Breast epithelium (tissue), 4 donors: ENCODE measurements at regions not wholly inside any gene's neighbourhood (a gene's known extent, or its start where the extent isn't known, plus 50 kb on each side); places are given as distances from the start of the nearest gene placed in this dataset.

Source experiments
- DNase-seq, 2 donors: peaks; one replicate each; pipeline ENCODE4 v3.0.0-alpha.2; 2019; ENCODE audit warnings: low spot score in 2 of 2
- H3K27ac ChIP-seq, 2 donors: fragments of 200-600 bp; sonication (generic) in 1 of 2; one replicate each; pipeline ENCODE4 v1.5.1; 2016 to 2019; ENCODE audit warnings: mild to moderate bottlenecking in 1 of 2
- H3K27me3 ChIP-seq, 2 donors: fragments of 200-600 bp; sonication (generic) in 1 of 2; one replicate each; pipeline versions ENCODE4 v1.5.1 to v1.6.0; 2017 to 2019; ENCODE audit warnings: control low read depth in 1 of 2, mild to moderate bottlenecking in 1 of 2
- H3K36me3 ChIP-seq: fragments of 200-600 bp; one replicate; pipeline ENCODE4 v1.5.1; 2019
- H3K4me1 ChIP-seq, 2 donors: fragments of 200-600 bp; sonication (generic); one replicate each; pipeline ENCODE4 v1.5.1; 2016 to 2019; ENCODE audit warnings: control low read depth in 1 of 2
- H3K4me3 ChIP-seq, 3 donors: fragments of 200-600 bp; sonication (generic); 1 replicate in 2 of 3; 2 replicates in 1 of 3; pipeline ENCODE4 v1.5.1; 2016 to 2019; ENCODE audit warnings: mild to moderate bottlenecking in 3 of 3, moderate library complexity in 2 of 3
- H3K9me3 ChIP-seq, 2 donors: fragments of 200-600 bp; sonication (generic) in 1 of 2; one replicate each; pipeline ENCODE4 v1.5.1; 2016 to 2019; ENCODE audit warnings: control low read depth in 1 of 2
- POLR2A ChIP-seq: fragments of 450-650 bp; IDR thresholded peaks from one replicate; pipeline ENCODE4 v1.6.1; 2016; ENCODE audit warnings: antibody characterized with exemption, mild to moderate bottlenecking, moderate library complexity
- POLR2AphosphoS5 ChIP-seq, 3 donors: sonication (generic); formaldehyde crosslinking; IDR thresholded peaks; one replicate each; pipeline ENCODE4 v1.6.1; 2017; ENCODE audit warnings: antibody characterized with exemption in 3 of 3
- intact Hi-C: fragments of 100-400 bp; cut with DNase I; formaldehyde crosslinking; loops from one replicate; pipeline ENCODE4 v1.15.1; 2023; ENCODE audit warnings: low total_unique reads
- TF ChIP-seq, protein P1 (sequence below), 3 donors: fragments of 450-650 bp; IDR thresholded peaks; one replicate each; pipeline ENCODE4 v1.5.1; 2016 to 2017; ENCODE audit warnings: antibody characterized with exemption in 3 of 3, mild to moderate bottlenecking in 3 of 3, moderate library complexity in 3 of 3

DNA sequence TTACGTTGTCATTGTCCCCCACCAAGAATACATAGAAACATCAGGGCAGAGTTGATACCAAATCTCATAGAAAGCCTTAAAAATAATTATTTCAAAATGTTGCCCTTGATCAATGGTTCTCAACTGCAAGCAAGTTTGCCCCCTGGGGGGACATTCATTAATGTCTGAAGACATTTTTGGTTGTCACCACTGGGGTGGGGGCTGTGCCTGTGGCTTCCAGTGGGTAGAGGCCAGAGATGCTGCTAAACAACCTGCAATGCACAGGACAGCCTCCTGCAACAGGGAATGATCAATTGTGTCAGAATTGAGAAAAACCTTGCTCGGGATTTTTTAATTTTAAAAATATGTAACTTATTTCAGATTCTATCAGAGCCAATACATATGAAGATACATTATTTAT, 130.6 kb upstream of the DOK5 start:
- intact Hi-C loops: no loop called here
- Histone ChIP-seq H3K4me3 (no peak overlapping the region), H3K9me3 (no peaks in the 10 kb centered on the region), H3K27ac (no peak overlapping the region), H3K36me3 (no peaks in the 10 kb centered on the region), H3K4me1 (no peaks in the 10 kb centered on the region), H3K27me3 (no peaks in the 10 kb centered on the region)
- DNase-seq: no peak
- TF ChIP-seq, protein P1, sequence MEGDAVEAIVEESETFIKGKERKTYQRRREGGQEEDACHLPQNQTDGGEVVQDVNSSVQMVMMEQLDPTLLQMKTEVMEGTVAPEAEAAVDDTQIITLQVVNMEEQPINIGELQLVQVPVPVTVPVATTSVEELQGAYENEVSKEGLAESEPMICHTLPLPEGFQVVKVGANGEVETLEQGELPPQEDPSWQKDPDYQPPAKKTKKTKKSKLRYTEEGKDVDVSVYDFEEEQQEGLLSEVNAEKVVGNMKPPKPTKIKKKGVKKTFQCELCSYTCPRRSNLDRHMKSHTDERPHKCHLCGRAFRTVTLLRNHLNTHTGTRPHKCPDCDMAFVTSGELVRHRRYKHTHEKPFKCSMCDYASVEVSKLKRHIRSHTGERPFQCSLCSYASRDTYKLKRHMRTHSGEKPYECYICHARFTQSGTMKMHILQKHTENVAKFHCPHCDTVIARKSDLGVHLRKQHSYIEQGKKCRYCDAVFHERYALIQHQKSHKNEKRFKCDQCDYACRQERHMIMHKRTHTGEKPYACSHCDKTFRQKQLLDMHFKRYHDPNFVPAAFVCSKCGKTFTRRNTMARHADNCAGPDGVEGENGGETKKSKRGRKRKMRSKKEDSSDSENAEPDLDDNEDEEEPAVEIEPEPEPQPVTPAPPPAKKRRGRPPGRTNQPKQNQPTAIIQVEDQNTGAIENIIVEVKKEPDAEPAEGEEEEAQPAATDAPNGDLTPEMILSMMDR (IDR thresholded peaks at IDR 0.05): no peak
- TF ChIP-seq POLR2AphosphoS5 (IDR thresholded peaks at IDR 0.05) (no peak), POLR2A (no peak)

DNA sequence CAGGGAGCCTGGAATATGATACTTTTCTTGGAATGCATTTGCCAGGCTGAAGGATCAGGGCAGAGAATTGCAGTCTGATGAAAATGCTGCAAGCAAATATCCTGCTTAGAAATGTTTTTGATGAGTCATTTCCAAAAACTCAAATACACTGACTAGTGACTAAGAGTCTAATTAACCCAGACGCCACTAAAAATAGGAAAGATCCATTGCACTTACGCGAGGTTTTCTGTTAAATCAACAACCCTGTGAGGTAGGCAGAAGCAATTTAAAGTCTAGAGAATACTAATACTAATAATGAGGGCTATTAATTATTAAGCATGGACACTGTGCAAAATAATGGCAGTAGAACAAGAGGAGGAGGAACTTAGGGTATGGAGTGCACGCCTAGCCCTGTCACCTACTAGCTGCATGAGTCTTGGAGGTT, 130.1 kb upstream of the DOK5 start:
- no peak for TF ChIP-seq POLR2A
- no peak for TF ChIP-seq POLR2AphosphoS5 (IDR thresholded peaks at IDR 0.05)
- TF ChIP-seq, protein P1 (IDR thresholded peaks at IDR 0.05): no peak
- Histone ChIP-seq H3K36me3 (no peaks in the 10 kb centered on the region), H3K27ac (no peak overlapping the region), H3K27me3 (no peaks in the 10 kb centered on the region), H3K4me1 (no peaks in the 10 kb centered on the region), H3K9me3 (no peaks in the 10 kb centered on the region), H3K4me3 (no peak overlapping the region)
- DNase-seq: no peak
- intact Hi-C loops: no loop called here

- H3K4me3 ChIP-seq: no peak overlapping the region
- H3K27me3 ChIP-seq: no peaks in the 10 kb centered on the region
- H3K27ac ChIP-seq: no peak overlapping the region
- no peak for DNase-seq
- intact Hi-C loops: loop anchor here (2.0 kb wide), 1 partner anchor 37 kb away; no protein-coding TSS in a partner anchor
- H3K9me3 ChIP-seq: no peaks in the 10 kb centered on the region
- H3K4me1 ChIP-seq: no peaks in the 10 kb centered on the region
- TF ChIP-seq, protein P1 (IDR thresholded peaks at IDR 0.05): no peak
- TF ChIP-seq POLR2AphosphoS5 (IDR thresholded peaks at IDR 0.05): no peak
- no peaks in the 10 kb centered on the region for H3K36me3 ChIP-seq
Measured at GRCh38 chr20:54345821-54346220, 129.6 kb upstream of the DOK5 start.

GRCh38 chr20:54346276-54346675, 129.1 kb upstream of the DOK5 start:
- intact Hi-C loops: loop anchor here (2.0 kb wide), 1 partner anchor 37 kb away; no protein-coding TSS in a partner anchor
- no peaks in the 10 kb centered on the region for H3K36me3 ChIP-seq
- H3K27ac ChIP-seq: no peak overlapping the region

GRCh38 chr20:54347166-54347833, 128.1 kb upstream of the DOK5 start:
- intact Hi-C loops: loop anchor here (2.0 kb wide), 1 partner anchor 38 kb away; no protein-coding TSS in a partner anchor
- no peaks in the 10 kb centered on the region for H3K36me3 ChIP-seq
- H3K9me3 ChIP-seq: no peaks in the 10 kb centered on the region
- no peak overlapping the region for H3K4me3 ChIP-seq
- H3K27ac ChIP-seq: no peak overlapping the region
- H3K4me1 ChIP-seq: no peaks in the 10 kb centered on the region
- no peak for DNase-seq
- H3K27me3 ChIP-seq: no peaks in the 10 kb centered on the region
- TF ChIP-seq POLR2AphosphoS5 (IDR thresholded peaks at IDR 0.05) (no peak), POLR2A (no peak)
- TF ChIP-seq, protein P1 (IDR thresholded peaks at IDR 0.05): no peak

More at GRCh38 chr20:54346276-54346675, 129.1 kb upstream of the DOK5 start:
- no peaks in the 10 kb centered on the region for H3K9me3 ChIP-seq
- TF ChIP-seq, protein P1 (IDR thresholded peaks at IDR 0.05): no peak
- TF ChIP-seq POLR2AphosphoS5 (IDR thresholded peaks at IDR 0.05) (no peak), POLR2A (no peak)
- H3K4me1 ChIP-seq: no peaks in the 10 kb centered on the region
- no peaks in the 10 kb centered on the region for H3K27me3 ChIP-seq
- H3K4me3 ChIP-seq: no peak overlapping the region
- no peak for DNase-seq
